ENCODE measurements at regions not wholly inside any gene's neighbourhood (a gene's known extent, or its start where the extent isn't known, plus 50 kb on each side); places are given as distances from the start of the nearest gene placed in this dataset.
"Not testable (repeated sequence)": the region's sequence is repeated elsewhere in the genome, so short reads cannot be mapped to it uniquely, and the experiment has no call there.

DNA sequence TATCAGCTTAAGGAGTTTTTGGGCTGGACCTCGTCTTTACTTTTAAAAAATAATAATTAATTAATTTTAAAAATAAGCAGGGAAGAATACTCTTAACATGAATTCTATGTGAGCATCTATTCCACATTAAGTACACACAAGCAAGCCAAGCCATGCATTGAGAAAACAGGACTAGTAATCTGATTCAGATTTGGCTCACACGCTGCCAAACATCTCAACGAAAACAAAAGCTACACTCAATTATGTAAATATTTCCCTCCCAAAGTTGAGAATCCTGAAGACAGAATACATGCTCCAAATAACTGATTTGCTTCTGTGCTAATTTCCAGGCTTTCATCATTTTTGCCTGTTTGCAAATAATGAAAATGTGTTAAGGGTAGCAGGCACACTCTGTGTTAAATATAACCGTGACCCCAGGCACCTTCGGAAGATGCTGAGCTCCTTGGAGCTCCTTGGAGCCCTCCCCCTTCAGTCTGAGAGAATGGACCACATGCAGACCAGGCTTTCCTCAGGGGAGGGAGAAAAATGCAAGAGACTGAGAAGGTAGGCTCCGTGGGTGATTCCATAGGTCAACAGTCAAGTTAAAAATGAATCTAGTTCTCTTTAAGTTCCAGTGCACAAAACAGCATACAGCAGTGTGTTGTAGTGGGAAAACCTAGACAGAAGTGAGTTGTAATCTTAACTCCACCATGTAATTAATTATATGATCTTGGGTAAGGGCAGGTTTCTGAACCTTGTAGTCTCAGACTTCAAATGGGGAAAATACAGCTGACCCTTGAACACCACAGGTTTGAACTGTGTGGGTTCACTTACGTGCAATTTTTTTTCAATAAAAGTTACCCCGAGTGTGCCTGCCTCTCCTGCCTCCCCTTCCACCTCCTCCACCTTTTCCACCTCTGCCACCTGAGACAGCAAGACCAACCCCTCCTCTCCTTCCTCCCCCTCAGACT, 161.3 kb upstream of the RREB1 start:
- no peak for DNase-seq (ENCODE audit: low spot score)

DNA sequence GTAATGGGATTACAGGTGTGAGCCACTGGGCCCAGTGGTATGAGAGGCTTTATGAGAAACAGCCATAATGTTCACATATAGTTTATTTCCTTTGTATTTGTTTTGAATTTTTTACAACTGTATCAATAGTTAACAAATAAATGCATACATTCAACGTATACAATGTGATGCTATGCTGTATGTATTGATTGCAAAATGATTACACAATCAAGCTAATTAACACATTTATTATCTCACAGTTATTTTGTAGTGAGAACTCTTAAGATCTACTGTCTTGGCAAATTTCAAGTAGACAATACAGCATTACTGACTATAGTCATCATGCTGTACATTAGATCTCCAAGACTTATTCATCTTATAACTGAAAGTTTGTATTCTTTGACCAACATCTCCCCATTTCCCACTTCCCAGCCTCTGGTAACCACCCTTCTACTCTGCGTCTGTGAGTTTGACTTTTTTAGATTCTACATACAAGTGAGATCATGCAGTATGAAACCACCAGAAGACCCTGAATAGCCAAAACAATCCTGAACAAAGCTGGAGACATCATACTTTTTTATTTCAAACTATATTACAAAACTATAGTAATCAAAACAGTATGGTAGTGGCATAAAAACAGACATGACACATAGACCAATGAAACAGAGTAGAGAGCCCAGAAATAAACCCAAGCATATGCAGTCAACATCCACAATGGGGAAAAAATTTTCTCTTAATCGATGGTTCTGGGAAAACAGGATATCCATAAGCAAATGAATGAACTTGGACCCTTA, 157.2 kb upstream of the RREB1 start:
- DNase-seq (ENCODE audit: low spot score), result no peak

GRCh38 chr6:6951355-6951754, 156.4 kb upstream of the RREB1 start:
- DNase-seq (ENCODE audit: low spot score), result no peak

DNA sequence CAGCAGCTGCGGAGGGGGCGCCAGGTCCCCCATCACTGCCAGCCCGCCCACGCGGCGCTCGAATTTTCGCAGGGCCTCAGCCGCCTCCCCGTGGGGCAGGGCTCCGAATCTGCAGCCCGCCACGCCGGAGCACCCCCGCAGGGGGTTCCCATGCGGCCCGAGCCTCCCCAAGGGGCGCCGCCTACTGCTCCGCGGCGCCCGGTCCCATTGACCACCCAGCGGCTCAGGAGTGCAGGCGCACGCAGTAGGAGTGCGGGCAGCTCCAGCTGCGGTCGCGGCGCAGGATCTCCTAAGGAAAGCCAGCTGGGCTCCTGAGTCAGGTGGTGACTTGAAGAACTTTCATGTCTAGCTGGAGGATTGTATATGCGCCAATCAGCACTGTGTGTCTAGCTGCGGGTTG, 155.3 kb upstream of the RREB1 start:
- no peak for DNase-seq (ENCODE audit: low spot score)

- not testable (repeated sequence) for DNase-seq (ENCODE audit: low spot score)
Measured at GRCh38 chr6:6952927-6953326, 154.8 kb upstream of the RREB1 start.

- DNase-seq (ENCODE audit: low spot score), result no peak
Measured at GRCh38 chr6:6960571-6961251, 147.1 kb upstream of the RREB1 start.

- no peak for DNase-seq (ENCODE audit: low spot score)
Measured at GRCh38 chr6:6962086-6962485, 145.7 kb upstream of the RREB1 start.

GRCh38 chr6:6962699-6963098, 145.1 kb upstream of the RREB1 start:
- no peak for DNase-seq (ENCODE audit: low spot score)

DNA sequence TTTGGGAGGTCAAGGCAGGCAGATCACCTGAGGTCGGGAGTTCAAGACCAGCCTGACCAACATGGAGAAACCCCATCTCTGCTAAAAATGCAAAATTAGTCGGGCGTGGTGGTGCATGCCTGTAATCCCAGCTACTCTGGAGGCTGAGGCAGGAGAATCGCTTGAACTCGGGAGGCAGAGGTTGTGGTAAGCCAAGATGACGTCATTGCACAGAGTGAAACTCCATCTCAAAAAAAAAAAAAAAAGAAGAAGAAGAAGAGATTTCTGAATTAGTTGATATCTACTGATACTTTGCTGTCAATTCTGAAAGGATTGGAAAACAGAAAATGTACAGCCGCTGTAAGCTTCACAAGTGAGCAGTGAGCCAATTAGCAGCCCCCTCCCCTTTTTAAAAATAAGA, 144.4 kb upstream of the RREB1 start:
- not testable (repeated sequence) for DNase-seq (ENCODE audit: low spot score)

- no peak for DNase-seq (ENCODE audit: low spot score)
Measured at GRCh38 chr6:6964675-6965074, 143.1 kb upstream of the RREB1 start.

- no peak for DNase-seq (ENCODE audit: low spot score)
Measured at GRCh38 chr6:6966127-6966526, 141.6 kb upstream of the RREB1 start.

DNA sequence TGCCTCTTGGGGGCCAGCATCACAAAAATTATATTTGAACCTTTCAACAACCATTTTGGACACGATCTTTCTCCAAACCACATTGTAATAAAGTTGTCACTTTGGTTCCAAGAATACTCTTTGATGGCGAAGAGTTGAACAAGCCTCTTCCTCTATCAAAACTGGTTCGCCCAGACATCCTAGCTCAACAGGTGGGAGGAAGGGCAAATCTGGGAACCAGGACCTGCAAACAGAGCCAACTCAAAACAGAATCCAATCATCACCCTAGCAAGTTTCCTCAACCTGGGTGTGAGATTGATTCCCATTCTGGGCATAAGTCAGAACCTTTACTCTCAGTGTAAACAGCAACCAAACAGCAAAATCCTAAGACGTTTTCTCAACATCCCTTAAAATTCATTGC, 141.2 kb upstream of the RREB1 start:
- no peak for DNase-seq (ENCODE audit: low spot score)

- DNase-seq (ENCODE audit: low spot score), result no peak
Measured at GRCh38 chr6:6968357-6968730, 139.4 kb upstream of the RREB1 start.

DNA sequence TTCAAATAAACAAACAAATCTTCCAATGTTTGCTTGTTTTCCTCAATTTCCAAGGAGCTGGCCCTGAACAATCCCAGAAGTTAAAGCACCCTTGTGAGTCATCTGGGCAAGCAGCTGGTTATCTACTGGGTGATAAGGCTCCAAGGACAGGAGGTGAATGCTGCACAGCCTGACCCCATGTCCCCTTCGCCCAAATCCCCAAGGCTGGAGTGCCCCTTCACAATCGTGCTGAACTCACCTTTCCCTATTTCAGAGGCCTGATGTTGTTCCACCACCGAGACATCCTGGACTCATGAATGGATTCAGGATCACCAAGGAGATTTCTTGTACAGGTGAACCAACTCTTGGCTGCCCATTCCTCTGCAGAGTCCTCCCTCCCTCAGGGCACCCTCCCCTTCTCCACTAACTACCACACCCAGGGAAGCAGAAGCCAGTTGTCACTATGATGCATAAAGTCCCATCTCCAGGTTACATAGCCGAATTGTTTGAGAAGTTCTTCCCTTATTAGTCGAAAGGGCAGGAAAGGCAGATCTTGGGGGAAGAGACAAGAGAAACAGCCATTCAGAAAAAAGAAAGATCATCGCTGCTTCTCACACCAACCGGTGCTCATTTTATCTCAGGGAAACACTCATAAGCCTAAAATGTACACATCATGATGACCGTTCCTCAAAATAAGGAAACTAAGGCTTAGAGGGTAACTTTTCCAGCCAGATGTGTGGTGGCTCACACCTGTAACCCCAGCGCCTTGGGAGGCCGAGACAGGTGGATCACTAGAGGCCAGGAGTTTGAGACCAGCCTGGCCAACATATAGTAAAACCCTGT, 138.8 kb upstream of the RREB1 start:
- no peak for DNase-seq (ENCODE audit: low spot score)

DNA sequence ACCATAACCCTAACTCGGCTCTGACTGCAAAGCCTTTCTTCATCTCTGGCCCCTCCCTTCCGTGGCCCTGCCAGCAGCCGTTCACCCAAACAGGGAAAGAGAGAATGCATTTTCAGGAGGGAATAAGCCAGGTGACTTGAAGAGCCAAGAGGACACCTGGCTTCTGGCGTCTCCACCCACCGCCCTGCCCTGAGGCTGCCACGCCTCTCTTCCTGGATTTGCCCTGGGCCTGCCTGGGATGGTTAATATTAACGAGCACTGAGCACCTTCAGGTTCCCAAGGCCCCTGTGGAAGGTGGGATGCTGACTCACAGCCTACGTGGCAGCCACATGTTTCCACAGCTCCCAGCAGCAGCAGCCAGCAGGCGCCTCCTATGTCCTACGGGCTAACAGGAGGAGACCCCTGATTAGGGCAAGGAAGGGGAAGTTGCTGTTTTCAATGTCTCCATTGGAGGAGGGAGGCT, 138.0 kb upstream of the RREB1 start:
- DNase-seq (ENCODE audit: low spot score), result no peak

- DNase-seq (ENCODE audit: low spot score), result no peak
Measured at GRCh38 chr6:6970851-6971250, 136.9 kb upstream of the RREB1 start.

GRCh38 chr6:6971369-6971768, 136.4 kb upstream of the RREB1 start:
- DNase-seq (ENCODE audit: low spot score), result no peak

DNA sequence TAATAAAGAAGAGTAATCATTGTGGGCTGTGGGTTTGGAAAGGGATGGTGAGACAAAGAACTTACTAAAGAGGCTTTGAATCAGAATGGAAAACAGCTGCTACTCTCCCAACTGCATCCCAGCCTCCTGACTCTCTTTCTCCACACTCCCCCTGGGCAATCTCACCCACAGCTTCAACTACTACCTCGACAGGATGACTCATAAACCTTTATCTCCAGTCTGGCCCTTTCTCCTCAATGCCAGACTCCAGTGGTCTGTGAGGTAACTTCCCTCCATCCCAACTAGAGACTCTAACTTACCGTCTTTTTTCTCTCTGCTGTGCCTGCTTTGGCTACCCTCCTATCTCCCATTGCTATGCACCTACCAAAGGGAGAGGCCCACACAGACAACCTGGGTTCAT, 135.3 kb upstream of the RREB1 start:
- DNase-seq (ENCODE audit: low spot score), result no peak

DNA sequence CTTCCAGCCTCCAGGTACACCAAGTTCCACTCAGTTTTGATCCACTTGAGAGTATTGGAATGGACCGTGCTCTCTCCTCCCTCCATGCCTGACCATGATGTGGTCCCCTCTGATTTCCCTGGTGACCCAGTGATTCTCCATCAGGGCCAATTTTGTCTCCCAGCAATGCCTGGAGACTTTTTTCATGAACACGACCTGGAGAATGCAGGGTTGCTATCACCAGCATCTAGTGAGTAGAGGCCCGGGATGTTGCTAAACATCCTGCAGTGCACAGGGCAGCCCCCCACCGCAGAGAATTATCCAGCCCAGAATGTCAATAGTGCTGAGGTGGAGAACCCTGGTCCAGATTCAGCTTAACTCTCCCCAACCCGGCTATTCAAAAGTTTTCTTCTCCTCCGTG, 134.0 kb upstream of the RREB1 start:
- no peak for DNase-seq (ENCODE audit: low spot score)

DNA sequence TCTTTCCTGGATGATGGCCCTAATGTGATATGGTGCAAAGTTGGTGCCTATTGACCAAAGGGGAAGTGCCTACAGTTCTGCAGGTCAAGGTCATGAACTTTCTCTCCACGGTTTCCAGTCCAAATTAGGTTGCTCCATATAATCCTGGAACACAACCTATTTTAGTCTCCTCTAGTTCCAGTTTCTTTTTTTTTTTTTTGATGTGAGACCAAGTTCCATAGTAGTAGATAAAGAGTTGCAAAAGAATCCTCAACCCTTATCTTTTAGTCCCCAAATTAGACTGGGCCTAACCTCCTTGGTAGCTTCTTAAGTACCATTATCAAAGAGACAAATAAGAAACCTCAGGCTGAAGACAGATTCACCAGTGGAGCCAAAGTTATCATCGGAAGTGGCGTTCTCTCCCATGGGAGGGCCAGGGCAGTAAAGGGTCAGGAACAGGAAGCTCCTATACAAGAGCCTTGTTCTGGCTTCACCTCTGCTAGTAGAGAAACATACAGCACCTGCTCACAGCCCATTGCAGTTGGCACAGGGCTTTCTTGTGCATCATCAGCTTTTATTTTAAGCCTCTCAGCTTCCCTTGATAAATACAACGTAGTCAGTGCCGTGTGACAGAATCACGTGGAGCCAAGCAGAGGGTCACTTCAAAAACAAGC, 132.2 kb upstream of the RREB1 start:
- DNase-seq (ENCODE audit: low spot score), result no peak

DNA sequence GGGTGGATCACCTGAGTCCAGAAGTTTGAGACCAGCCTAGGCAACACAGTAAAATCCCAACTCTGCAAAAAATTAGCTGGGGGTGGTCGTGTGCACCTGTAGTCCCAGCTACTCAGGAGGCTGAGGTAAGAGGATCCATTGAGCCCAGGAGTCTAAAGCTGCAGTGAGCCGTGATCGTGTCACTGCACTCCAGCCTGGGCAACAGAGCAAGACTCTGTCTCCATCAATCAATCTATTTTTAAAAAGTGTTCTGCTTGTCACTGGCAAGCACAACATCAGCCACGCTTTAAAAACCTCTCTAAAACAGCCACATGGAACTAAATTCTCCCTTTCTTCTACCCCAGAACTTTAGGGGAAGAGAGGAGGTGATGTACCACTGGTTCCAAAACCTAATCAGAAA, 131.6 kb upstream of the RREB1 start:
- no peak for DNase-seq (ENCODE audit: low spot score)
